A549 (cell line): ENCODE measurements at regions not wholly inside any gene's neighbourhood (a gene's known extent, or its start where the extent isn't known, plus 50 kb on each side); places are given as distances from the start of the nearest gene placed in this dataset.

Experiments used
- ATAC-seq, 2 experiments: fragments of 200-7000 bp in 1 of 2; fragments of >200 bp in 1 of 2; cut with Nextera tagmentation in 1 of 2; cut with Tn5 transposase in 1 of 2; 3 replicates each; pipeline versions ENCODE4 v1.8.0 to v1.9.1; 2018 to 2020; ENCODE audit warnings: mild to moderate bottlenecking in 1 of 2, moderate library complexity in 1 of 2
- CTCF ChIA-PET: fragments of 300-600 bp; sonication (Branson Sonifier 250); formaldehyde crosslinking; extraction: SDS; loops from one replicate; lab custom pipeline; 2021; ENCODE audit warnings: antibody characterized with exemption, inconsistent platforms; lab: Yijun Ruan, JAX
- POLR2A ChIA-PET: fragments of 350-600 bp; formaldehyde crosslinking; extraction: SDS; loops from one replicate; lab custom pipeline; 2021; ENCODE audit warnings: antibody characterized with exemption, inconsistent platforms; lab: Yijun Ruan, JAX
- DNase-seq, 2 experiments: peaks; one replicate each; pipeline versions ENCODE4 v3.0.0 to v3.0.0-alpha.2; 2011 to 2016; ENCODE audit warnings: low read depth in 1 of 2, low spot score in 1 of 2
- FAIRE-seq: peaks from 2 replicates; lab custom pipeline; 2011; peaks lifted over from hg19 to GRCh38; lab: Jason Lieb, UNC
- H3K27ac ChIP-seq, 2 experiments: fragments of >200 bp; sonication (Bioruptor Twin); formaldehyde crosslinking; 3 replicates each; pipeline ENCODE4 v1.5.1; 2016 to 2017
- H3K4me1 ChIP-seq: fragments of >200 bp; sonication (Bioruptor Twin); formaldehyde crosslinking; 3 replicates; pipeline ENCODE4 v1.6.1; 2016
- H3K4me2 ChIP-seq: fragments of >200 bp; sonication (Bioruptor Twin); formaldehyde crosslinking; 3 replicates; pipeline ENCODE4 v1.6.1; 2016
- H3K4me3 ChIP-seq: fragments of >200 bp; sonication (Bioruptor Twin); formaldehyde crosslinking; 3 replicates; pipeline ENCODE4 v1.5.1; 2016
- H3K9me3 ChIP-seq: fragments of >200 bp; sonication (Bioruptor Twin); formaldehyde crosslinking; 3 replicates; pipeline ENCODE4 v1.6.1; 2016
- CTCF ChIP-seq: fragments of >200 bp; sonication (Bioruptor Twin); formaldehyde crosslinking; IDR thresholded peaks from 3 replicates; pipeline ENCODE4 v1.5.1; 2016
- ESRRA ChIP-seq: fragments of 150-350 bp; IDR thresholded peaks from 2 replicates; pipeline ENCODE4 v1.6.1; 2014; ENCODE audit warnings: mild to moderate bottlenecking, low read length, borderline replicate concordance
- KDM5A ChIP-seq: fragments of 200-600 bp; sonication (generic); IDR thresholded peaks from 2 replicates; pipeline ENCODE4 v1.6.1; 2016; ENCODE audit warnings: antibody characterized with exemption, mild to moderate bottlenecking
- MAFK ChIP-seq: fragments of 450-650 bp; IDR thresholded peaks from 2 replicates; pipeline ENCODE4 v1.6.1; 2014; ENCODE audit not compliant: partially characterized antibody
- NFE2L2 ChIP-seq: fragments of 150-350 bp; conservative IDR thresholded peaks from 2 replicates; pipeline ENCODE4 v1.6.1; 2014; ENCODE audit warnings: low read length
- RNF2 ChIP-seq: fragments of 200-600 bp; sonication (generic); IDR thresholded peaks from 2 replicates; pipeline ENCODE4 v1.6.1; 2016; ENCODE audit warnings: low read depth, mild to moderate bottlenecking, antibody characterized with exemption, moderate library complexity, borderline replicate concordance
- TFCP2L1 ChIP-seq: fragments of 250-450 bp; sonication (Bioruptor Pico); IDR thresholded peaks from 2 replicates; pipeline ENCODE4 v1.5.0; 2021; ENCODE audit warnings: mild to moderate bottlenecking
- WGBS: methylation state at CpG from one replicate; pipeline ENCODE4 v1.1.6; 2017; ENCODE audit errors: missing lambda C conversion rate; 5-methylcytosine and 5-hydroxymethylcytosine counted together

GRCh38 chr1:219985169-219985568 lies 56.8 kb upstream of the SLC30A10 start:
- Histone ChIP-seq H3K27ac (no peak overlapping the region), H3K4me1 (no peaks in the 10 kb centered on the region), H3K4me2 (no peak overlapping the region), H3K9me3 (no peaks in the 10 kb centered on the region), H3K4me3 (no peak overlapping the region)
- no peak for TF ChIP-seq TFCP2L1 (CRISPR knock-in tag)
- no peak for TF ChIP-seq NFE2L2
- no peak for TF ChIP-seq MAFK
- no peak for TF ChIP-seq ESRRA
- TF ChIP-seq RNF2: no peak
- no peak for TF ChIP-seq CTCF
- no peak for TF ChIP-seq KDM5A
- WGBS: 98% methylated on average over 3 of the region's 3 CpGs
- DNase-seq: no peak
- no peak for ATAC-seq
- ChIA-PET POLR2A (no interaction called here), CTCF (interaction anchor here (0.8 to 2.4 kb wide), 2 partner anchors 12 to 14 kb away, joined by 5 to 7 read pairs; no protein-coding TSS in a partner anchor)
- no peak for FAIRE-seq
